ENCODE measurements at regions not wholly inside any gene's neighbourhood (a gene's known extent, or its start where the extent isn't known, plus 50 kb on each side); places are given as distances from the start of the nearest gene placed in this dataset.
A peak's percentile ranks its signal among the peaks of the same experiment; 100 is the strongest.

- Histone ChIP-seq H3K9me3 (no peaks in the 10 kb centered on the region), H3K4me1 (peaks cover 13% of the 10 kb centered on the region; the same call in 2 of the 3 replicates), H3K4me3 (no peak overlapping the region), H3K4me2 (no peak overlapping the region), H3K27ac (peak overlapping the region; percentile 27 to 28; a peak in 5 of 6 replicates)
- ATAC-seq: no peak
- no peak for DNase-seq (ENCODE audit: low read depth in 1 of 2, low spot score in 1 of 2)
- ChIA-PET POLR2A (no interaction called here), CTCF (no interaction called here)
- TF ChIP-seq ZSCAN20 (CRISPR knock-in tag; IDR thresholded peaks at IDR 0.05) (no peak), ATOH8 (CRISPR knock-in tag; IDR thresholded peaks at IDR 0.05; ENCODE audit: low read depth) (no peak)
- WGBS (ENCODE audit: missing lambda C conversion rate): 71% methylated on average over 3 of the region's 3 CpGs
- no peak for FAIRE-seq
Measured at GRCh38 chr14:61628016-61628725, 67.1 kb upstream of the HIF1A start.

GRCh38 chr14:61630399-61631044, 64.8 kb upstream of the HIF1A start:
- FAIRE-seq (no peak), DNase-seq (ENCODE audit: low read depth in 1 of 2, low spot score in 1 of 2) (no peak), ATAC-seq (no peak)
- H3K9me3 ChIP-seq: no peaks in the 10 kb centered on the region
- ChIA-PET POLR2A (no interaction called here), CTCF (interaction anchor here (1.1 kb wide), 1 partner anchor 35 kb away, joined by 3 read pairs; no protein-coding TSS in a partner anchor)
- WGBS (ENCODE audit: missing lambda C conversion rate): 89% methylated on average over 4 of the region's 4 CpGs
- peaks cover 14% of the 10 kb centered on the region; the same call in 2 of the 3 replicates for H3K4me1 ChIP-seq
- 0 out of 6 replicates have a peak overlapping the region, but pooled peaks of 1 of the 2 experiments have one; percentile 9 for H3K27ac ChIP-seq
- no peak overlapping the region for H3K4me3 ChIP-seq
- H3K4me2 ChIP-seq: no peak overlapping the region
- TF ChIP-seq ZC3H11A (IDR thresholded peaks at IDR 0.05) (no peak), CTCF (IDR thresholded peaks at IDR 0.05) (no peak), RARB (CRISPR knock-in tag; IDR thresholded peaks at IDR 0.05) (no peak), POLR2AphosphoS2 (conservative IDR thresholded peaks at IDR 0.05; ENCODE audit: low read length) (no peak), TP53 (CRISPR knock-in tag; IDR thresholded peaks at IDR 0.05) (no peak), MAX (IDR thresholded peaks at IDR 0.05) (no peak), MAZ (IDR thresholded peaks at IDR 0.05; ENCODE audit: borderline replicate concordance, low read depth, low read length) (no peak), CHD4 (IDR thresholded peaks at IDR 0.05; ENCODE audit: borderline replicate concordance) (no peak), RNF2 (IDR thresholded peaks at IDR 0.05; ENCODE audit: borderline replicate concordance, low read depth) (no peak), HES2 (IDR thresholded peaks at IDR 0.05) (no peak), FOXS1 (CRISPR knock-in tag; IDR thresholded peaks at IDR 0.05) (no peak), BCL3 (IDR thresholded peaks at IDR 0.05) (no peak)

GRCh38 chr14:61631045-61631687, 64.1 kb upstream of the HIF1A start:
- TF ChIP-seq HEYL (CRISPR knock-in tag; IDR thresholded peaks at IDR 0.05): no peak
- no peak for TF ChIP-seq EHF (CRISPR knock-in tag; IDR thresholded peaks at IDR 0.05)
- Histone ChIP-seq H3K4me1 (peaks cover 14% of the 10 kb centered on the region; the same call in 2 of the 3 replicates), H3K9me3 (no peaks in the 10 kb centered on the region), H3K27ac (0 out of 6 replicates have a peak overlapping the region, but pooled peaks of 1 of the 2 experiments have one; percentile 17), H3K4me3 (no peak overlapping the region), H3K4me2 (no peak overlapping the region)
- no peak for FAIRE-seq
- POLR2A ChIA-PET: no interaction called here
- no peak for ATAC-seq
- no peak for DNase-seq (ENCODE audit: low read depth in 1 of 2, low spot score in 1 of 2)
- 77% methylated on average over 6 of the region's 6 CpGs for WGBS (ENCODE audit: missing lambda C conversion rate)
- CTCF ChIA-PET: interaction anchor here (1.1 kb wide), 1 partner anchor 34 kb away, joined by 3 read pairs; no protein-coding TSS in a partner anchor

Measured in A549 (cell line).